Smooth muscle cell (in vitro differentiated cells): ENCODE measurements at regions not wholly inside any gene's neighbourhood (a gene's known extent, or its start where the extent isn't known, plus 50 kb on each side); places are given as distances from the start of the nearest gene placed in this dataset.

ENCODE experiments used
- DNase-seq: peaks from one replicate; lab custom pipeline; 2025; ENCODE audit not compliant: unreplicated experiment; lab: John Stamatoyannopoulos, UW
- H2AFZ ChIP-seq: fragments of 200-600 bp; sonication (generic); 2 replicates; pipeline ENCODE4 v1.6.0; 2016; ENCODE audit warnings: antibody characterized with exemption, low read depth, mild to moderate bottlenecking
- H3F3A ChIP-seq: fragments of 200-600 bp; sonication (generic); 2 replicates; pipeline ENCODE4 v1.6.0; 2017; ENCODE audit warnings: antibody characterized with exemption, low read depth
- H3K27ac ChIP-seq: fragments of 200-600 bp; sonication (generic); 2 replicates; pipeline ENCODE4 v1.5.1; 2016; ENCODE audit warnings: low read depth, mild to moderate bottlenecking
- H3K27me3 ChIP-seq: fragments of 200-600 bp; sonication (generic); 2 replicates; pipeline ENCODE4 v1.6.1; 2016; ENCODE audit warnings: low read depth, mild to moderate bottlenecking
- H3K36me3 ChIP-seq: fragments of 200-600 bp; sonication (generic); 2 replicates; pipeline ENCODE4 v1.5.1; 2016; ENCODE audit warnings: low read depth
- H3K4me1 ChIP-seq: fragments of 200-600 bp; sonication (generic); 2 replicates; pipeline ENCODE4 v1.5.1; 2016; ENCODE audit warnings: low read depth
- H3K4me2 ChIP-seq: fragments of 200-600 bp; sonication (generic); 2 replicates; pipeline ENCODE4 v1.6.0; 2016; ENCODE audit warnings: mild to moderate bottlenecking
- H3K4me3 ChIP-seq: fragments of 200-600 bp; sonication (generic); 2 replicates; pipeline ENCODE4 v1.5.1; 2016; ENCODE audit warnings: mild to moderate bottlenecking
- H3K79me2 ChIP-seq: fragments of 200-600 bp; sonication (generic); 2 replicates; pipeline ENCODE4 v1.6.0; 2016; ENCODE audit warnings: low read depth, mild to moderate bottlenecking
- H3K9ac ChIP-seq: fragments of 200-600 bp; sonication (generic); 2 replicates; pipeline ENCODE4 v1.6.0; 2016; ENCODE audit warnings: low read depth
- H3K9me3 ChIP-seq: fragments of 200-600 bp; sonication (generic); replicated peaks from 2 replicates; pipeline ENCODE4 v1.5.1; 2016; ENCODE audit warnings: low read depth
- H4K20me1 ChIP-seq: fragments of 200-600 bp; sonication (generic); 2 replicates; pipeline ENCODE4 v1.6.0; 2016; ENCODE audit warnings: low read depth
- CTCF ChIP-seq: fragments of 200-600 bp; sonication (generic); IDR thresholded peaks from 2 replicates; pipeline ENCODE4 v1.5.1; 2017; ENCODE audit warnings: borderline replicate concordance, mild to moderate bottlenecking, antibody characterized with exemption; ENCODE audit not compliant: insufficient read depth, poor library complexity, severe bottlenecking
- WGBS: methylation state at CpG from one replicate; pipeline ENCODE4 v1.1.7; 2016; ENCODE audit warnings: low lambda C conversion rate; 5-methylcytosine and 5-hydroxymethylcytosine counted together

- Histone ChIP-seq H3F3A (no peaks in the 10 kb centered on the region), H3K79me2 (no peaks in the 10 kb centered on the region), H3K9me3 (no peaks in the 10 kb centered on the region), H2AFZ (no peak overlapping the region), H4K20me1 (no peaks in the 10 kb centered on the region), H3K27ac (no peak overlapping the region), H3K4me2 (no peak overlapping the region), H3K4me3 (no peak overlapping the region), H3K27me3 (no peaks in the 10 kb centered on the region), H3K4me1 (no peaks in the 10 kb centered on the region), H3K9ac (no peak overlapping the region), H3K36me3 (no peaks in the 10 kb centered on the region)
- TF ChIP-seq CTCF = no peak
- DNase-seq = no peak
- 67% methylated on average over 1 of the region's 1 CpG for WGBS
These were observed 420.2 kb upstream of the GOT2 start for GRCh38 chr16:59154295-59154694.

GRCh38 chr16:59148769-59149155 is 414.6 kb upstream of the GOT2 start:
- no peaks in the 10 kb centered on the region for H3K4me1 ChIP-seq
- DNase-seq = no peak
- no peak overlapping the region for H3K4me2 ChIP-seq
- no peak for TF ChIP-seq CTCF
- 82% methylated on average over 2 of the region's 2 CpGs for WGBS
- no peaks in the 10 kb centered on the region for H3F3A ChIP-seq
- no peak overlapping the region for H3K27ac ChIP-seq
- no peak overlapping the region for H2AFZ ChIP-seq
- H3K4me3 ChIP-seq = no peak overlapping the region
- H3K27me3 ChIP-seq = peaks cover 4% of the 10 kb centered on the region
- no peak overlapping the region for H3K9ac ChIP-seq
- H4K20me1 ChIP-seq = no peaks in the 10 kb centered on the region
- H3K36me3 ChIP-seq = no peaks in the 10 kb centered on the region
- no peaks in the 10 kb centered on the region for H3K79me2 ChIP-seq
- no peaks in the 10 kb centered on the region for H3K9me3 ChIP-seq

- DNase-seq = no peak
- Histone ChIP-seq H2AFZ (no peak overlapping the region), H3K4me1 (no peaks in the 10 kb centered on the region), H3K36me3 (no peaks in the 10 kb centered on the region), H3F3A (no peaks in the 10 kb centered on the region), H3K79me2 (no peaks in the 10 kb centered on the region), H3K27me3 (peaks cover 4% of the 10 kb centered on the region), H3K4me2 (no peak overlapping the region), H3K9me3 (no peaks in the 10 kb centered on the region), H3K27ac (no peak overlapping the region), H3K4me3 (no peak overlapping the region), H4K20me1 (no peaks in the 10 kb centered on the region), H3K9ac (no peak overlapping the region)
- no peak for TF ChIP-seq CTCF
- 84% methylated on average over 8 of the region's 8 CpGs for WGBS
These were observed 414.1 kb upstream of the GOT2 start for GRCh38 chr16:59148056-59148768.

- no peaks in the 10 kb centered on the region for H3K79me2 ChIP-seq
- H4K20me1 ChIP-seq = no peaks in the 10 kb centered on the region
- no peak for DNase-seq
- no peaks in the 10 kb centered on the region for H3K4me1 ChIP-seq
- no peaks in the 10 kb centered on the region for H3K9me3 ChIP-seq
- no peak overlapping the region for H3K27ac ChIP-seq
- no peak for TF ChIP-seq CTCF
- H3K27me3 ChIP-seq = peaks cover 4% of the 10 kb centered on the region
- no peak overlapping the region for H3K4me2 ChIP-seq
- 97% methylated on average over 3 of the region's 3 CpGs for WGBS
- H3K4me3 ChIP-seq = no peak overlapping the region
- no peaks in the 10 kb centered on the region for H3F3A ChIP-seq
- H3K9ac ChIP-seq = no peak overlapping the region
- no peaks in the 10 kb centered on the region for H3K36me3 ChIP-seq
- H2AFZ ChIP-seq = no peak overlapping the region
These were observed 412.0 kb upstream of the GOT2 start for GRCh38 chr16:59146140-59146539.
